SW 1271 (cell line): ENCODE measurements at regions not wholly inside any gene's neighbourhood (a gene's known extent, or its start where the extent isn't known, plus 50 kb on each side); places are given as distances from the start of the nearest gene placed in this dataset.

Experiments
- DNase-seq, 2 experiments: peaks; one replicate each; lab custom pipeline; 2025; lab: John Stamatoyannopoulos, UW

- DNase-seq, result no peak
These were observed 88.4 kb downstream of the CTTN start for GRCh38 chr11:70486731-70487130.

- DNase-seq, result no peak
These were observed 88.8 kb downstream of the CTTN start for GRCh38 chr11:70487160-70487559.

GRCh38 chr11:70487756-70488155 is 89.4 kb downstream of the CTTN start:
- DNase-seq, result no peak

- no peak for DNase-seq
These were observed 89.9 kb downstream of the CTTN start for GRCh38 chr11:70488171-70488703.

GRCh38 chr11:70489276-70489675 is 90.9 kb downstream of the CTTN start:
- no peak for DNase-seq

- DNase-seq, result no peak
These were observed 91.9 kb downstream of the CTTN start for GRCh38 chr11:70490208-70490607.

- DNase-seq, result no peak
These were observed 92.6 kb downstream of the CTTN start for GRCh38 chr11:70490723-70491558.

GRCh38 chr11:70491696-70492472 is 93.6 kb downstream of the CTTN start:
- no peak for DNase-seq

GRCh38 chr11:70493089-70493474 is 94.8 kb downstream of the CTTN start:
- DNase-seq, result no peak

GRCh38 chr11:70493891-70494290 is 95.6 kb downstream of the CTTN start:
- no peak for DNase-seq

GRCh38 chr11:70494559-70495350 is 96.4 kb downstream of the CTTN start:
- DNase-seq, result no peak

- no peak for DNase-seq
These were observed 97.3 kb downstream of the CTTN start for GRCh38 chr11:70495351-70496310.

GRCh38 chr11:70496591-70497535 is 98.5 kb downstream of the CTTN start:
- DNase-seq, result no peak

- no peak for DNase-seq
These were observed 99.3 kb downstream of the CTTN start for GRCh38 chr11:70497536-70498075.

- no peak for DNase-seq
These were observed 99.8 kb downstream of the CTTN start for GRCh38 chr11:70498171-70498571.

GRCh38 chr11:70498976-70499801 is 100.9 kb downstream of the CTTN start:
- DNase-seq, result no peak

GRCh38 chr11:70500076-70500847 is 101.9 kb downstream of the CTTN start:
- DNase-seq, result no peak
